ENCODE measurements at regions not wholly inside any gene's neighbourhood (a gene's known extent, or its start where the extent isn't known, plus 50 kb on each side); places are given as distances from the start of the nearest gene placed in this dataset.

DNA sequence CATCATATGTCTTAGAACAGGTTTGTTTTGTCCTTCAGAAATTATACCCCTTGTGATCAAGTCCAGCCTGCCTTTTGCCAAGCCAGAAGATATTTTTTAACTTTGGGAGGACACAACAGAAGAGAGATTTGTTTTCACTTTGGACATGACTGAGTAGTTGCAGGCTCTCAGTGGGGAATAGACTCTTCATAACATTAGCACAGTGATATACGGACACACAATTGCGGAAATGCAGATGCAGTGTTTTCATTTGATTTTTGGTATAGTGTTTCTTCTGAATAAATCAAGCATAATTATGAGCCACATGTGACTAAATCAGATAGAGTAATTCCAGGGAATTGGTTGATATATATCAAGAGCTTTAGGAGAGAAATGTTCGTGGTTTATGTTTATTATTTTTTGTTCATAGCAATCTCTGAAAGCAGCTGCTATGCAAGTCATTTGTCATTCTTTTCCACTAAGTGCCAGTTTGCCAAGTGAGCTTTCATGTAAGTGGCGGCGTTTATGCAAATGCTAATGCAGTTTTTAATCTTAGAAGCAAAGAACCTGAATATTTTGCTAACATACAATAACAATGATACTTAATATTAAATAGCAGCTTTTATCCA is 69.6 kb upstream of the HDAC9 start:
- CTCF ChIA-PET, result interaction anchor here (1.2 to 1.9 kb wide), 6 partner anchors 8 to 184 kb away, joined by 3 to 15 read pairs (median 5); no protein-coding TSS in a partner anchor
- POLR2A ChIA-PET, result interaction anchor here (1.4 kb wide), 1 partner anchor 83 kb away, joined by 6 read pairs; no protein-coding TSS in a partner anchor
- Histone ChIP-seq H2AFZ (ENCODE audit: low read depth, low read length) (peak overlapping the region; percentile 31), H3K4me1 (ENCODE audit: control insufficient read depth, extremely low read depth, insufficient read depth, low read length) (peaks cover 29% of the 10 kb centered on the region), H3K27ac (ENCODE audit: insufficient read depth, low read depth, low read length) (peak overlapping the region; percentile 70), H3K27me3 (ENCODE audit: control insufficient read depth in 2 of 2, insufficient read depth in 2 of 2, low read length in 2 of 2) (no peaks in the 10 kb centered on the region), H3K9ac (replicated peaks; ENCODE audit: extremely low read depth, insufficient read depth, low read length) (peak overlapping the region; percentile 50), H3K79me2 (ENCODE audit: control insufficient read depth, insufficient read depth, low read length) (no peaks in the 10 kb centered on the region), H3K9me3 (replicated peaks; ENCODE audit: control insufficient read depth, insufficient read depth, low read length) (no peaks in the 10 kb centered on the region), H3K4me2 (ENCODE audit: insufficient read depth, low read length) (peak overlapping the region; percentile 94), H3K9me1 (replicated peaks; ENCODE audit: control insufficient read depth, extremely low read depth, insufficient read depth, low read length) (no peaks in the 10 kb centered on the region), H3K36me3 (ENCODE audit: control insufficient read depth in 2 of 2, extremely low read depth in 1 of 2, insufficient read depth in 2 of 2, low read length in 2 of 2) (no peaks in the 10 kb centered on the region), H4K20me1 (replicated peaks; ENCODE audit: control insufficient read depth, extremely low read depth, insufficient read depth, low read length) (no peaks in the 10 kb centered on the region), H3K4me3 (replicated peaks in 1 of 3; ENCODE audit: insufficient read depth in 1 of 3, low read depth in 1 of 3, low read length in 3 of 3) (no peak overlapping the region)
- BruUV-seq (replicated peaks), result no TSS peak
- TF ChIP-seq JUN (IDR thresholded peaks at IDR 0.05; ENCODE audit: borderline replicate concordance, insufficient read depth, insufficient read length, low read depth) (no peak), EZH2 (IDR thresholded peaks at IDR 0.05; ENCODE audit: borderline replicate concordance, low read depth, low read length, severe bottlenecking) (no peak), MYC (IDR thresholded peaks at IDR 0.05; ENCODE audit: low read depth, low read length) (no peak), GATA2 (IDR thresholded peaks at IDR 0.05; ENCODE audit: insufficient read depth, insufficient read length, low read depth, low read length) (no peak), POLR2A (IDR thresholded peaks at IDR 0.05; ENCODE audit: low read depth, low read length) (no peak)
- TF ChIP-seq, protein P1, sequence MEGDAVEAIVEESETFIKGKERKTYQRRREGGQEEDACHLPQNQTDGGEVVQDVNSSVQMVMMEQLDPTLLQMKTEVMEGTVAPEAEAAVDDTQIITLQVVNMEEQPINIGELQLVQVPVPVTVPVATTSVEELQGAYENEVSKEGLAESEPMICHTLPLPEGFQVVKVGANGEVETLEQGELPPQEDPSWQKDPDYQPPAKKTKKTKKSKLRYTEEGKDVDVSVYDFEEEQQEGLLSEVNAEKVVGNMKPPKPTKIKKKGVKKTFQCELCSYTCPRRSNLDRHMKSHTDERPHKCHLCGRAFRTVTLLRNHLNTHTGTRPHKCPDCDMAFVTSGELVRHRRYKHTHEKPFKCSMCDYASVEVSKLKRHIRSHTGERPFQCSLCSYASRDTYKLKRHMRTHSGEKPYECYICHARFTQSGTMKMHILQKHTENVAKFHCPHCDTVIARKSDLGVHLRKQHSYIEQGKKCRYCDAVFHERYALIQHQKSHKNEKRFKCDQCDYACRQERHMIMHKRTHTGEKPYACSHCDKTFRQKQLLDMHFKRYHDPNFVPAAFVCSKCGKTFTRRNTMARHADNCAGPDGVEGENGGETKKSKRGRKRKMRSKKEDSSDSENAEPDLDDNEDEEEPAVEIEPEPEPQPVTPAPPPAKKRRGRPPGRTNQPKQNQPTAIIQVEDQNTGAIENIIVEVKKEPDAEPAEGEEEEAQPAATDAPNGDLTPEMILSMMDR (IDR thresholded peaks at IDR 0.05; ENCODE audit: extremely low read depth in 1 of 2, insufficient read depth in 1 of 2, low read depth in 1 of 2, low read length in 2 of 2), result no peak
- dilution Hi-C loops (cut with MboI; ENCODE audit: extremely low pct_ligation_motif_present, low sequenced_read_pairs), result no loop called here
- intact Hi-C loops (cut with micrococcal nuclease), result loop anchor here (1.0 to 2.0 kb wide), 6 partner anchors 18 to 241 kb away; no protein-coding TSS in a partner anchor
- FAIRE-seq, result no peak
- no peak for DNase-seq (ENCODE audit: low read depth, low spot score)

All from endothelial cell of umbilical vein (primary cell).